Posterior vena cava (tissue), 2 donors: ENCODE measurements at regions not wholly inside any gene's neighbourhood (a gene's known extent, or its start where the extent isn't known, plus 50 kb on each side); places are given as distances from the start of the nearest gene placed in this dataset.

Experiments used
- DNase-seq: peaks from one replicate; pipeline ENCODE4 v3.0.0-alpha.2; 2020; ENCODE audit warnings: low spot score
- intact Hi-C, 2 donors: fragments of 100-400 bp; cut with DNase I; formaldehyde crosslinking; loops; one replicate each; pipeline versions ENCODE4 v1.14.1 to v1.14.2; 2022 to 2023
- donor health status: DM: yes; HTN: yes; CAD: no.
- donor health status: DM: yes; HTN: yes; CAD: no.

- intact Hi-C loops, result no loop called here
- no peak for DNase-seq
Observed at GRCh38 chr1:95369985-95370690, 136.1 kb downstream of the RWDD3 start.

- intact Hi-C loops, result no loop called here
- no peak for DNase-seq
Observed at GRCh38 chr1:95370691-95371562, 136.9 kb downstream of the RWDD3 start.

- intact Hi-C loops, result no loop called here
- DNase-seq, result no peak
Observed at GRCh38 chr1:95371666-95372282, 137.8 kb downstream of the RWDD3 start.

GRCh38 chr1:95375174-95375573 lies 141.2 kb downstream of the RWDD3 start:
- intact Hi-C loops, result no loop called here
- DNase-seq, result no peak

GRCh38 chr1:95380909-95381308 lies 146.9 kb downstream of the RWDD3 start:
- intact Hi-C loops, result no loop called here

GRCh38 chr1:95382000-95382786 lies 148.2 kb downstream of the RWDD3 start:
- DNase-seq, result no peak
- intact Hi-C loops, result no loop called here

More at GRCh38 chr1:95380909-95381308, 146.9 kb downstream of the RWDD3 start:
- no peak for DNase-seq

GRCh38 chr1:95383111-95383510 lies 149.1 kb downstream of the RWDD3 start:
- intact Hi-C loops, result no loop called here
- no peak for DNase-seq

- intact Hi-C loops, result no loop called here
- DNase-seq, result no peak
Observed at GRCh38 chr1:95384567-95384966, 150.6 kb downstream of the RWDD3 start.

- intact Hi-C loops, result no loop called here
- no peak for DNase-seq
Observed at GRCh38 chr1:95386371-95386770, 152.4 kb downstream of the RWDD3 start.

GRCh38 chr1:95386915-95387314 lies 152.9 kb downstream of the RWDD3 start:
- intact Hi-C loops, result no loop called here

GRCh38 chr1:95388031-95388430 lies 154.0 kb downstream of the RWDD3 start:
- DNase-seq, result no peak
- intact Hi-C loops, result no loop called here

More at GRCh38 chr1:95386915-95387314, 152.9 kb downstream of the RWDD3 start:
- DNase-seq, result no peak

- intact Hi-C loops, result no loop called here
Observed at GRCh38 chr1:95393434-95393833, 159.4 kb downstream of the RWDD3 start.

GRCh38 chr1:95396557-95396956 lies 162.5 kb downstream of the RWDD3 start:
- intact Hi-C loops, result no loop called here
- no peak for DNase-seq

More at GRCh38 chr1:95393434-95393833, 159.4 kb downstream of the RWDD3 start:
- no peak for DNase-seq

- no peak for DNase-seq
- intact Hi-C loops, result no loop called here
Observed at GRCh38 chr1:95402780-95403179, 168.8 kb downstream of the RWDD3 start.

- DNase-seq, result no peak
- intact Hi-C loops, result no loop called here
Observed at GRCh38 chr1:95406279-95406678, 172.3 kb downstream of the RWDD3 start.

- no peak for DNase-seq
- intact Hi-C loops, result no loop called here
Observed at GRCh38 chr1:95407131-95407885, 173.3 kb downstream of the RWDD3 start.

- intact Hi-C loops, result no loop called here
- no peak for DNase-seq
Observed at GRCh38 chr1:95407886-95408291, 173.9 kb downstream of the RWDD3 start.

- intact Hi-C loops, result no loop called here
- no peak for DNase-seq
Observed at GRCh38 chr1:95408507-95409136, 174.6 kb downstream of the RWDD3 start.
